Nephron progenitor cell (in vitro differentiated cells): ENCODE measurements at regions not wholly inside any gene's neighbourhood (a gene's known extent, or its start where the extent isn't known, plus 50 kb on each side); places are given as distances from the start of the nearest gene placed in this dataset.

ENCODE experiments used
- DNase-seq: peaks from one replicate; pipeline ENCODE4 v3.0.0; 2021
- H3K27ac Mint-ChIP-seq: 2 replicates; pipeline ENCODE4 v1.8.0; 2021; ENCODE audit warnings: mild to moderate bottlenecking, moderate library complexity, mixed read lengths
- H3K27me3 Mint-ChIP-seq: 2 replicates; pipeline ENCODE4 v1.8.0; 2021; ENCODE audit warnings: mild to moderate bottlenecking, low read depth, mixed read lengths; ENCODE audit not compliant: poor library complexity
- H3K36me3 Mint-ChIP-seq: 2 replicates; pipeline ENCODE4 v1.8.0; 2021; ENCODE audit warnings: low read depth, mixed read lengths
- H3K4me1 Mint-ChIP-seq: 2 replicates; pipeline ENCODE4 v1.8.0; 2021; ENCODE audit warnings: mixed read lengths
- H3K4me3 Mint-ChIP-seq: 2 replicates; pipeline ENCODE4 v1.8.0; 2021; ENCODE audit warnings: mild to moderate bottlenecking, moderate library complexity, mixed read lengths
- H3K9me3 Mint-ChIP-seq: 2 replicates; pipeline ENCODE4 v1.8.0; 2021; ENCODE audit warnings: mild to moderate bottlenecking, moderate library complexity, mixed read lengths
- CTCF ChIP-seq: fragments of 200-600 bp; sonication (generic); IDR thresholded peaks from 2 replicates; pipeline ENCODE4 v1.5.0; 2021; ENCODE audit warnings: antibody characterized with exemption

GRCh38 chr10:91054325-91054724 is 133.4 kb upstream of the ANKRD1 start:
- no peaks in the 10 kb centered on the region for H3K36me3 Mint-ChIP-seq
- peaks cover 10% of the 10 kb centered on the region for H3K27me3 Mint-ChIP-seq
- no peak overlapping the region for H3K4me3 Mint-ChIP-seq
- H3K9me3 Mint-ChIP-seq, result peaks cover 3% of the 10 kb centered on the region
- H3K4me1 Mint-ChIP-seq, result peaks cover 20% of the 10 kb centered on the region
- H3K27ac Mint-ChIP-seq, result no peak overlapping the region
- no peak for DNase-seq
- no peak for TF ChIP-seq CTCF

- no peak overlapping the region for H3K4me3 Mint-ChIP-seq
- no peaks in the 10 kb centered on the region for H3K36me3 Mint-ChIP-seq
- no peaks in the 10 kb centered on the region for H3K9me3 Mint-ChIP-seq
Observed at GRCh38 chr10:91061187-91061586, 140.3 kb upstream of the ANKRD1 start.

DNA sequence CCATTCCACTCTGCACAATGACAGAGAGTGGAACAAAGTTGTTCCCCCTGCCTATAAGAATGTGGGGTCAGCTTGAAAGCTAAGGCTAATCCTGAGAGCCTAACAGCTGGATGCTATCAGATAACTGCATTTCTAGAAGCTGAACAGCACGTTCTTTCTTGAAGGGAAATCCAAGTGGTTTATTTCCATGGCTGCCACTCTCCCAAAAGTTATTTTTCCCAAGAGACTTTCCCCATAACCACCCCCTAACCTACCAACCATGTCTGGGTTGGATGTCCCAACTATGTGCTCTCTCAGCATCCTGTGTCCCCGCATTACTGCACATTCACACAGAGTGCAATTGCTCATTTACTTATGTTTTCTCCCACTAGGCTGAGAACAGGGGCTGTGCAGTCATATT is 140.7 kb upstream of the ANKRD1 start:
- peak overlapping the region; percentile 49 for H3K27ac Mint-ChIP-seq
- peaks cover 4% of the 10 kb centered on the region for H3K27me3 Mint-ChIP-seq
- no peak for TF ChIP-seq CTCF
- DNase-seq, result no peak
- H3K4me3 Mint-ChIP-seq, result no peak overlapping the region
- no peaks in the 10 kb centered on the region for H3K9me3 Mint-ChIP-seq
- peaks cover 8% of the 10 kb centered on the region for H3K4me1 Mint-ChIP-seq
- H3K36me3 Mint-ChIP-seq, result no peaks in the 10 kb centered on the region

More at GRCh38 chr10:91061187-91061586, 140.3 kb upstream of the ANKRD1 start:
- H3K27ac Mint-ChIP-seq, result peak overlapping the region; percentile 49
- no peak for TF ChIP-seq CTCF
- peaks cover 8% of the 10 kb centered on the region for H3K4me1 Mint-ChIP-seq
- H3K27me3 Mint-ChIP-seq, result peaks cover 8% of the 10 kb centered on the region
- DNase-seq, result no peak

GRCh38 chr10:91062091-91062490 is 141.2 kb upstream of the ANKRD1 start:
- Mint-ChIP-seq H3K27me3 (peaks cover 3% of the 10 kb centered on the region), H3K4me1 (peaks cover 8% of the 10 kb centered on the region), H3K9me3 (no peaks in the 10 kb centered on the region), H3K27ac (no peak overlapping the region), H3K36me3 (no peaks in the 10 kb centered on the region), H3K4me3 (no peak overlapping the region)
- DNase-seq, result no peak
- no peak for TF ChIP-seq CTCF

DNA sequence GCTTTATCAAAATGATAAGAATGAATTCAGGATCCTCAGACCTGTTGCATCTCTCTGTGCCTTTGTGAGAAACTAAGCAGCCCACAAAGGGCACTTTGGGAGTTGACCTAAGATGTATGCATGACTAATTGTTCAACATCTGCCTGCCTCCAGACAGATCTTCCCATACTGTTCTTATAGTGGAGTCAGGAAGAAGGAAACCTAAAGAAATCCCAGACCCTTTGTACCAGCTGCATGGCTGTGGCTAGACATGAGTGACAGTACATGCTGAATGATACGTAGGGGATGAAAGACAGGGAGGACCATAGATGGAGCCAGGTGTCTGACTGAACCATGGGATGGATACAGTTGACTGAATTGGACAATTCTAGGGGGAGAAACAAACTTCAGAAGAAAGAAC is 148.7 kb upstream of the PCGF5 start:
- DNase-seq, result no peak
- H3K9me3 Mint-ChIP-seq, result peaks cover 4% of the 10 kb centered on the region
- H3K36me3 Mint-ChIP-seq, result no peaks in the 10 kb centered on the region
- no peak overlapping the region for H3K27ac Mint-ChIP-seq
- no peak for TF ChIP-seq CTCF
- H3K4me1 Mint-ChIP-seq, result peaks cover 1% of the 10 kb centered on the region
- no peak overlapping the region for H3K4me3 Mint-ChIP-seq
- H3K27me3 Mint-ChIP-seq, result peaks cover 3% of the 10 kb centered on the region

DNA sequence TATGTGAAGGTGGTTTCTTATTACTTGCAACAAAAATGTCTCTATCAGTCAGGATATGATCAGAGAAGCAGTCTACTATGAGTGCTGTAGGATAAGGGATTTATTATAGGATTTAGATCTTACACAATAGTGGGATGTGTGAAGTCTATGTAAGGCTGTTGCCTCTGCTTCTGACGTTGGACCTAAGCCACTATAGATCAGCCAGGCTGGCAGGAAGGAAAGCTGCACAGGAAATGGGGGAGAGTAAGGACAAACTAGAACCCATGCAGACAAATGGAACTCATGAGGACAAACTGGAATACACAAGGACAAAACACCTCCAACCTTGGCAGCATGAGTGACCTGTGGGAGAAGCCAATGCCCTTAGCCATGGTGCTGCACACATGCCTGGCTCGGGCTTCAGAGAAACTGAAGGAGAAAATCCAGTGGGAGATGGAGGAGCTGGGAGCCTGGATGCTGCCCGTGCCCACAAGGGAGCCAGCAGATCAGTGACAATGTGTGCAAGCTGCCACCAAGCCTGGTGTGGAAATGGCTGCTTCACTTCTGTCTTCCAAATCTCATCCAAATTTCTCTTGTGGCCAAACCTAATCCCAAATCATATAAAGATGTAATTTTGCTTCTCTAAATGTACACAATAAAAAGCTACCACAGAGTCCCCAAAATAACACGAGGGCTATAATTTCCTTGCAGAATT is 147.0 kb upstream of the PCGF5 start:
- no peak for DNase-seq
- peaks cover 3% of the 10 kb centered on the region for H3K27me3 Mint-ChIP-seq
- TF ChIP-seq CTCF, result no peak
- peaks cover 10% of the 10 kb centered on the region for H3K4me1 Mint-ChIP-seq
- H3K4me3 Mint-ChIP-seq, result no peak overlapping the region
- no peak overlapping the region for H3K27ac Mint-ChIP-seq
- H3K9me3 Mint-ChIP-seq, result peaks cover 4% of the 10 kb centered on the region
- H3K36me3 Mint-ChIP-seq, result no peaks in the 10 kb centered on the region
